ENCODE measurements at regions not wholly inside any gene's neighbourhood (a gene's known extent, or its start where the extent isn't known, plus 50 kb on each side); places are given as distances from the start of the nearest gene placed in this dataset.
"Not testable (repeated sequence)": the region's sequence is repeated elsewhere in the genome, so short reads cannot be mapped to it uniquely, and the experiment has no call there.

DNA sequence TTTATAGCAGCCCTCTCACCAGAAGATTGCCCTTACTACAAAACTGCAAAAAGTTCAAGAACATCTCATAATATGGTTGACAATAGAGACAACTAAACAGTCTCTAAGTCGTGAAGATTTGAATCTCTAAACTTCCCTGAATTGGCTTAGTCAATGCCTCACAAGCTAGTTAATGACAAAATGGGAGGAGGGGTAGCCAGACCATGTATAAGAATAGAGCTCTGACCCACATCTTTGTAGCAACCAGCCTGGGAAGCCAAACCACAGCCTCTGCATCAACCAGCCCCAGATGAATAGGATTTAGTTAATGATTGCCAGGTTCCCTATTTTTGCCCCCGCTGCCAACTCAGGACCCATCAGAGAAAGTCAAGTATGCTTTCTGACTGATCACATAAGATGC, 1265.9 kb upstream of the PCDH10 start:
- TF ChIP-seq, protein P1, sequence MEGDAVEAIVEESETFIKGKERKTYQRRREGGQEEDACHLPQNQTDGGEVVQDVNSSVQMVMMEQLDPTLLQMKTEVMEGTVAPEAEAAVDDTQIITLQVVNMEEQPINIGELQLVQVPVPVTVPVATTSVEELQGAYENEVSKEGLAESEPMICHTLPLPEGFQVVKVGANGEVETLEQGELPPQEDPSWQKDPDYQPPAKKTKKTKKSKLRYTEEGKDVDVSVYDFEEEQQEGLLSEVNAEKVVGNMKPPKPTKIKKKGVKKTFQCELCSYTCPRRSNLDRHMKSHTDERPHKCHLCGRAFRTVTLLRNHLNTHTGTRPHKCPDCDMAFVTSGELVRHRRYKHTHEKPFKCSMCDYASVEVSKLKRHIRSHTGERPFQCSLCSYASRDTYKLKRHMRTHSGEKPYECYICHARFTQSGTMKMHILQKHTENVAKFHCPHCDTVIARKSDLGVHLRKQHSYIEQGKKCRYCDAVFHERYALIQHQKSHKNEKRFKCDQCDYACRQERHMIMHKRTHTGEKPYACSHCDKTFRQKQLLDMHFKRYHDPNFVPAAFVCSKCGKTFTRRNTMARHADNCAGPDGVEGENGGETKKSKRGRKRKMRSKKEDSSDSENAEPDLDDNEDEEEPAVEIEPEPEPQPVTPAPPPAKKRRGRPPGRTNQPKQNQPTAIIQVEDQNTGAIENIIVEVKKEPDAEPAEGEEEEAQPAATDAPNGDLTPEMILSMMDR (conservative IDR thresholded peaks at IDR 0.05; ENCODE audit: low read depth, low read length), result not testable (repeated sequence)
- not testable (repeated sequence) for TF ChIP-seq EZH2phosphoT487 (IDR thresholded peaks at IDR 0.05; ENCODE audit: borderline replicate concordance, low read length)
